IMR-90 (cell line): ENCODE measurements at regions not wholly inside any gene's neighbourhood (a gene's known extent, or its start where the extent isn't known, plus 50 kb on each side); places are given as distances from the start of the nearest gene placed in this dataset.

Experiments
- ATAC-seq: fragments of 200-7000 bp; cut with Tn5 transposase; 2 replicates; pipeline ENCODE4 v1.9.1; 2020; ENCODE audit warnings: low read depth, mild to moderate bottlenecking, moderate library complexity
- BruUV-seq: library from RNA; stranded (reverse); fragments of 400-500 nt; replicated peaks from 2 replicates; lab custom pipeline; 2021; lab: Mats Ljungman, UMichigan
- CTCF ChIA-PET: fragments of 300-600 bp; formaldehyde crosslinking; extraction: SDS; loops from one replicate; lab custom pipeline; 2021; ENCODE audit warnings: antibody characterized with exemption; lab: Yijun Ruan, JAX
- POLR2A ChIA-PET: fragments of 300-600 bp; sonication (Branson Sonifier 250); formaldehyde crosslinking; loops from one replicate; lab custom pipeline; 2022; ENCODE audit warnings: antibody characterized with exemption; ENCODE audit not compliant: unreplicated experiment; lab: Charles Lee
- DNase-seq: peaks from one replicate; pipeline ENCODE4 v3.0.0; 2013
- H2AFZ ChIP-seq: replicated peaks from 2 replicates; pipeline ENCODE3; 2013; ENCODE audit warnings: low read length, mild to moderate bottlenecking; ENCODE audit not compliant: poor library complexity
- H2AK5ac ChIP-seq: 2 replicates; pipeline ENCODE4 v1.6.1; 2013; ENCODE audit warnings: low read depth, low read length, inconsistent platforms
- H2AK9ac ChIP-seq: replicated peaks from 2 replicates; pipeline ENCODE3; 2013; ENCODE audit warnings: mild to moderate bottlenecking, low read depth, low read length, moderate library complexity; ENCODE audit not compliant: poor library complexity
- H2BK120ac ChIP-seq: 2 replicates; pipeline ENCODE4 v1.6.1; 2013; ENCODE audit warnings: low read depth, low read length, inconsistent platforms
- H2BK15ac ChIP-seq: 3 replicates; pipeline ENCODE4 v1.6.1; 2013; ENCODE audit warnings: low read depth, low read length, inconsistent platforms
- H2BK20ac ChIP-seq: 2 replicates; pipeline ENCODE4 v1.6.1; 2013; ENCODE audit warnings: low read depth, mild to moderate bottlenecking, inconsistent platforms, low read length, moderate library complexity
- H2BK5ac ChIP-seq: 2 replicates; pipeline ENCODE4 v1.6.1; 2013; ENCODE audit warnings: mild to moderate bottlenecking, low read depth, low read length, inconsistent platforms; ENCODE audit not compliant: poor library complexity, severe bottlenecking
- H3K14ac ChIP-seq: replicated peaks from 2 replicates; pipeline ENCODE4 v1.6.1; 2013; ENCODE audit warnings: low read depth, low read length, inconsistent platforms
- H3K18ac ChIP-seq: 2 replicates; pipeline ENCODE4 v1.6.1; 2013; ENCODE audit warnings: low read depth, low read length, control low read depth
- H3K23ac ChIP-seq: 2 replicates; pipeline ENCODE4 v1.6.1; 2013; ENCODE audit warnings: low read depth, low read length, inconsistent platforms
- H3K27ac ChIP-seq: 2 replicates; pipeline ENCODE4 v1.5.1; 2013; ENCODE audit warnings: mild to moderate bottlenecking, control low read depth, low read length; ENCODE audit not compliant: insufficient read depth
- H3K27me3 ChIP-seq: 2 replicates; pipeline ENCODE4 v1.6.1; 2013; ENCODE audit warnings: low read length; ENCODE audit not compliant: control insufficient read depth, insufficient read depth
- H3K36me3 ChIP-seq: 2 replicates; pipeline ENCODE4 v1.6.1; 2013; ENCODE audit warnings: low read length, mixed read lengths; ENCODE audit not compliant: control insufficient read depth, insufficient read depth
- H3K4ac ChIP-seq: 2 replicates; pipeline ENCODE4 v1.6.1; 2013; ENCODE audit warnings: low read depth, low read length, inconsistent platforms
- H3K4me1 ChIP-seq: 2 replicates; pipeline ENCODE4 v1.6.1; 2013; ENCODE audit warnings: low read length, mixed read lengths; ENCODE audit not compliant: control insufficient read depth, insufficient read depth
- H3K4me2 ChIP-seq: 2 replicates; pipeline ENCODE4 v1.6.1; 2013; ENCODE audit warnings: low read depth, mild to moderate bottlenecking, control low read depth, low read length, moderate library complexity
- H3K4me3 ChIP-seq: 2 replicates; pipeline ENCODE4 v1.5.1; 2013; ENCODE audit warnings: low read depth, mild to moderate bottlenecking, control low read depth, low read length, moderate library complexity; ENCODE audit not compliant: insufficient read depth
- H3K56ac ChIP-seq: 2 replicates; pipeline ENCODE4 v1.6.1; 2013; ENCODE audit warnings: low read length, inconsistent platforms; ENCODE audit not compliant: insufficient read depth; ENCODE audit errors: extremely low read depth
- H3K79me1 ChIP-seq, 2 experiments: 2 replicates each; pipeline ENCODE4 v1.6.1; 2013; ENCODE audit warnings: low read length in 2 of 2, inconsistent platforms in 1 of 2, low read depth in 1 of 2
- H3K9ac ChIP-seq: 2 replicates; pipeline ENCODE4 v1.6.1; 2013; ENCODE audit warnings: low read depth, low read length, control low read depth
- H3K9me1 ChIP-seq: 2 replicates; pipeline ENCODE4 v1.6.1; 2013; ENCODE audit warnings: low read length, inconsistent platforms; ENCODE audit not compliant: insufficient read depth
- H3K9me3 ChIP-seq: 2 replicates; pipeline ENCODE4 v1.6.1; 2013; ENCODE audit warnings: low read length; ENCODE audit not compliant: control insufficient read depth, insufficient read depth
- H4K20me1 ChIP-seq: 2 replicates; pipeline ENCODE4 v1.6.1; 2013; ENCODE audit warnings: low read length, inconsistent platforms; ENCODE audit not compliant: insufficient read depth
- H4K5ac ChIP-seq: 2 replicates; pipeline ENCODE4 v1.6.1; 2013; ENCODE audit warnings: mild to moderate bottlenecking, low read depth, low read length, control low read depth
- H4K8ac ChIP-seq, 2 experiments: 2 replicates each; pipeline ENCODE4 v1.6.1; 2013; ENCODE audit warnings: low read depth in 2 of 2, low read length in 2 of 2, control low read depth in 1 of 2, inconsistent platforms in 1 of 2
- H4K91ac ChIP-seq: 2 replicates; pipeline ENCODE4 v1.6.1; 2013; ENCODE audit warnings: low read depth, low read length, inconsistent platforms; ENCODE audit not compliant: insufficient read depth
- BHLHE40 ChIP-seq: fragments of 150-350 bp; IDR thresholded peaks from 2 replicates; pipeline ENCODE4 v1.6.1; 2016; ENCODE audit warnings: mild to moderate bottlenecking, low read depth, low read length
- NFE2L2 ChIP-seq: fragments of 150-350 bp; IDR thresholded peaks from 2 replicates; pipeline ENCODE4 v1.6.1; 2016; ENCODE audit warnings: low read depth, mild to moderate bottlenecking, low read length
- WGBS, 2 experiments: methylation state at CpG; one replicate each; pipeline versions ENCODE4 v1.1.5 to v1.1.7; 2013; ENCODE audit warnings: missing lambda C conversion rate in 2 of 2; ENCODE audit not compliant: insufficient read length in 1 of 2; ENCODE audit errors: extremely low coverage in 2 of 2; 5-methylcytosine and 5-hydroxymethylcytosine counted together
- dilution Hi-C: fragments of 300-500 bp; cut with HindIII; formaldehyde crosslinking; loops from one replicate; pipeline ENCODE4 v1.14.3; 2018; ENCODE audit warnings: low sequenced_read_pairs; ENCODE audit not compliant: unreplicated experiment
- in situ Hi-C: fragments of 300-500 bp; cut with MboI; formaldehyde crosslinking; loops from 3 replicates; pipeline ENCODE4 v1.14.3; 2019; ENCODE audit warnings: low sequenced_read_pairs, inconsistent platforms, mixed read lengths
- intact Hi-C: fragments of 100-400 bp; cut with micrococcal nuclease; formaldehyde crosslinking; loops from 2 replicates; pipeline ENCODE4 v1.10.0; 2022

DNA sequence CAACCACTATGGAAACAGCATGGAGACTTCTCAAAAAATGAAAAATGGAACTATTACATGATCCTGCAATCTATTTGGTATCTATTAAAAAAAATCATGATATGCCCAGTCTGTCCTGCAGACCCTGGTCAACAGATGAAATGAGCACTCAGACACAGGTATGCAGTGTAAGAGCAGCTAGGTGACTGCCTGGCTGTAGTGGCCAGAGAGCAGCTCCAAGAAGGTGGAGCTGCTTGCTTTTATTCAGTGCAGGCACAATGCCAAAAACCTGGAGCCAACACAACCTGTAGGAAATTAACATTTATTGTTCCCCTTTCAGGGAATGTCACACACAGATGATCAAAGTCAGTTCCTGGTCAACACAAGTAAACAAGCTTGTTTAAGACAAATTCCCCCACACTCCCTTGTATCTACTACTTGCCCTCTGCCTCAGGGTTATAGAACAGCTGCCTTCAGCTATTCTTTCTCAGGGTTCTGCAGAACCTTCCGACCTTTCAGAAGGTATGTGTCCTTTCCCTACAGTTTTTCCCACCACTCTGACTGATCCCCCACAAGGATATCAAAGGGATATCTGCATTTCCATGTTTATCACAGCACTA lies 933.7 kb upstream of the SLITRK5 start:
- WGBS, 2 experiments = 0% methylated on average over 1 of the region's 1 CpG; no CpG with 5 or more reads in 1 of the 2 experiments

More for the DNA sequence above, 933.7 kb upstream of the SLITRK5 start:
- Histone ChIP-seq H3K23ac (no peak overlapping the region), H3K9me1 (no peaks in the 10 kb centered on the region), H3K18ac (no peak overlapping the region), H2BK120ac (no peak overlapping the region), H2AK9ac (no peak overlapping the region), H4K8ac (no peak overlapping the region), H2BK15ac (no peak overlapping the region), H4K5ac (no peak overlapping the region), H3K4me1 (no peaks in the 10 kb centered on the region), H3K9me3 (no peaks in the 10 kb centered on the region), H3K14ac (no peak overlapping the region), H2AK5ac (no peak overlapping the region), H2BK20ac (no peak overlapping the region), H3K4me3 (no peak overlapping the region), H2BK5ac (no peak overlapping the region), H2AFZ (no peak overlapping the region), H4K20me1 (no peaks in the 10 kb centered on the region), H3K4ac (no peak overlapping the region), H3K9ac (no peak overlapping the region), H3K79me1 (no peaks in the 10 kb centered on the region), H3K4me2 (no peak overlapping the region), H3K27ac (no peak overlapping the region), H3K36me3 (no peaks in the 10 kb centered on the region), H4K91ac (no peak overlapping the region), H3K27me3 (no peaks in the 10 kb centered on the region), H3K56ac (no peak overlapping the region)
- no peak for DNase-seq
- ATAC-seq = no peak
- TF ChIP-seq BHLHE40 (no peak), NFE2L2 (no peak)
- intact Hi-C loops (no loop called here), in situ Hi-C loops (no loop called here), dilution Hi-C loops (no loop called here)
- no TSS peak for BruUV-seq
- ChIA-PET CTCF (no interaction called here), POLR2A (no interaction called here)
